ENCODE measurements at regions not wholly inside any gene's neighbourhood (a gene's known extent, or its start where the extent isn't known, plus 50 kb on each side); places are given as distances from the start of the nearest gene placed in this dataset.
"Not testable (repeated sequence)": the region's sequence is repeated elsewhere in the genome, so short reads cannot be mapped to it uniquely, and the experiment has no call there.

DNA sequence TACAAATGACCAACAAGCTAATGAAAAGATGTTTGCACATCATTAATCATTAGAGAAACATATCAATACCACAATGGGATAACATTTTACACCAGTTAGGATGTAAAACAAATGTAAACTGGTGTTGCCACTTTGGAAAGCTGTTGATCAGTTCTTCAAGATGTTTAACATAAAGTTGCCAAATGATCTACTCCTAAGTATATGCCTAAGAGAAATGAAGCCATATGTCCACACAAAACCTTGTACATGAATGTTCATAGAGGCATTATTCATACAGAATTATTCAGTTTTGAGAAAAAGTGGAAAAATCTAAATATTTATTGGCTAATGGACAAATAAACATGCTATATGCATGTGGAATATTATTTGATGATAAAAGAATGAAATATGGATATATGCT, 136.9 kb upstream of the KITLG start:
- no peak for DNase-seq (ENCODE audit: low spot score in 2 of 2)
- H3K27ac ChIP-seq, result no peak overlapping the region
- H3K9me3 ChIP-seq, result no peaks in the 10 kb centered on the region
- no peaks in the 10 kb centered on the region for H3K4me1 ChIP-seq
- intact Hi-C loops (cut with DNase I), result no loop called here
- no peak overlapping the region for H3K4me3 ChIP-seq
- TF ChIP-seq, protein P1, sequence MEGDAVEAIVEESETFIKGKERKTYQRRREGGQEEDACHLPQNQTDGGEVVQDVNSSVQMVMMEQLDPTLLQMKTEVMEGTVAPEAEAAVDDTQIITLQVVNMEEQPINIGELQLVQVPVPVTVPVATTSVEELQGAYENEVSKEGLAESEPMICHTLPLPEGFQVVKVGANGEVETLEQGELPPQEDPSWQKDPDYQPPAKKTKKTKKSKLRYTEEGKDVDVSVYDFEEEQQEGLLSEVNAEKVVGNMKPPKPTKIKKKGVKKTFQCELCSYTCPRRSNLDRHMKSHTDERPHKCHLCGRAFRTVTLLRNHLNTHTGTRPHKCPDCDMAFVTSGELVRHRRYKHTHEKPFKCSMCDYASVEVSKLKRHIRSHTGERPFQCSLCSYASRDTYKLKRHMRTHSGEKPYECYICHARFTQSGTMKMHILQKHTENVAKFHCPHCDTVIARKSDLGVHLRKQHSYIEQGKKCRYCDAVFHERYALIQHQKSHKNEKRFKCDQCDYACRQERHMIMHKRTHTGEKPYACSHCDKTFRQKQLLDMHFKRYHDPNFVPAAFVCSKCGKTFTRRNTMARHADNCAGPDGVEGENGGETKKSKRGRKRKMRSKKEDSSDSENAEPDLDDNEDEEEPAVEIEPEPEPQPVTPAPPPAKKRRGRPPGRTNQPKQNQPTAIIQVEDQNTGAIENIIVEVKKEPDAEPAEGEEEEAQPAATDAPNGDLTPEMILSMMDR (IDR thresholded peaks at IDR 0.05), result no peak
- H3K36me3 ChIP-seq, result no peaks in the 10 kb centered on the region
- no peaks in the 10 kb centered on the region for H3K27me3 ChIP-seq

DNA sequence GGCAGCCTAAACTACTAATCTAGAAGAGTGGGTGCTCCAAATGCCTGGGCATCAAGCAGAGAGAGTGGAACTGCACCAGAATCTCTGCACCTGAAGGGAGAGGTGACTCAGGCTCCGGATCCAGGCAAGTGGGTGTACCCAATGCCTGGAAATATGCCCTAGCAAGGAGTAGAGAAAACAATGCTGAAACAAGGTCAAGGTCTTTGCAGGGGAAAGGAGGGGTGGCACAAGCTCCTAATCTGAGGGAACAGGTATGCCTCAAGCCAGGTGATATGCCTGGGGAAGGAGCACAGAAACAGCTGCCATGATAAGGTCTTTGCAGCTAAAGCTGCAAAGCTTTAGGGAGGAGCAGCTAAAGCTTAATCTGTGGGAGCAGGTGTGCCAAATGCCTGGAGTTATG, 136.0 kb upstream of the KITLG start:
- Histone ChIP-seq H3K4me3 (no peak overlapping the region), H3K27ac (no peak overlapping the region), H3K36me3 (no peaks in the 10 kb centered on the region), H3K4me1 (no peaks in the 10 kb centered on the region), H3K9me3 (no peaks in the 10 kb centered on the region), H3K27me3 (no peaks in the 10 kb centered on the region)
- TF ChIP-seq, protein P1 (IDR thresholded peaks at IDR 0.05), result no peak
- no peak for DNase-seq (ENCODE audit: low spot score in 2 of 2)
- intact Hi-C loops (cut with DNase I), result no loop called here

DNA sequence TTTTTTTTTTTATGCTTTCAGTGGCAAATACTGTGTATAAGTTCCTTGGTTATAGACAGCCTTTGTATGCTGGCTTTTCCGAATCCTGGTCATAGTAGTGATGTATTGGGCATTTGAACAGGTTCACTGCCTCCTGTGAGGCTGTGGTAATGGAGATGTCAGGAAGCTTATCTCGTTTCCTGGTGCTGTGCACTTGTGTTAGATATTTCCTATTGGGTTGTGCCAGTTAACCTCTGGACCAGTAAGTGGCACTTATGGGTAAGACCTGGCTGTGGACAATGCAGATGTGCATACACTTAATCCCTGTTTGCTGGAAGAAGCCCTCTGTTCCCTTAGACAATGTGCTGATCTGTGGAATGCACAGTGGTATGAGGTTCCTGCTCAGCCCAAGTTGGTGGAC, 135.4 kb upstream of the KITLG start:
- H3K9me3 ChIP-seq, result no peaks in the 10 kb centered on the region
- H3K27me3 ChIP-seq, result no peaks in the 10 kb centered on the region
- no peak for DNase-seq (ENCODE audit: low spot score in 2 of 2)
- no peak overlapping the region for H3K4me3 ChIP-seq
- no peaks in the 10 kb centered on the region for H3K4me1 ChIP-seq
- H3K27ac ChIP-seq, result no peak overlapping the region
- TF ChIP-seq, protein P1 (IDR thresholded peaks at IDR 0.05), result no peak
- intact Hi-C loops (cut with DNase I), result no loop called here
- no peaks in the 10 kb centered on the region for H3K36me3 ChIP-seq

DNA sequence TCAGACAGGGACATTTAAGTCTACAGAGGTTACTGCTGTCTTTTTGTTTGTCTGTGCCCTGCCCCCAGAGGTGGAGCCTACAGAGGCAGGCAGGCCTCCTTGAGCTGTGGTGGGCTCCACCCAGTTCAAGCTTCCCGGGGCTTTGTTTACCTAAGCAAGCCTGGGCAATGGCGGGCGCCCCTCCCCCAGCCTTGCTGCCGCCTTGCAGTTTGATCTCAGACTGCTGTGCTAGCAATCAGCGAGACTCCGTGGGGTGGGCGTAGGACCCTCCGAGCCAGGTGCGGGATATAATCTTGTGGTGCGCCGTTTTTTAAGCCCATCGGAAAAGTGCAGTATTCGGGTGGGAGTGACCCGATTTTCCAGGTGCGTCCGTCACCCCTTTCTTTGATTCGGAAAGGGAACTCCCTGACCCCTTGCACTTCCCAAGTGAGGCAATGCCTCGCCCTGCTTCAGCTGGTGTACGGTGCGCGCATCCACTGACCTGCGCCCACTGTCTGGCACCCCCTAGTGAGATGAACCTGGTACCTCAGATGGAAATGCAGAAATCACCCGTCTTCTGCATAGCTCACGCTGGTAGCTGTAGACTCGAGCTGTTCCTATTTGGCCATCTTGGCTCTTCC, 134.1 kb upstream of the KITLG start:
- H3K4me1 ChIP-seq; H3K9me3 ChIP-seq; H3K27ac ChIP-seq; H3K4me3 ChIP-seq; DNase-seq (ENCODE audit: low spot score in 2 of 2); H3K36me3 ChIP-seq; H3K27me3 ChIP-seq; intact Hi-C loops (cut with DNase I): not testable (repeated sequence)

DNA sequence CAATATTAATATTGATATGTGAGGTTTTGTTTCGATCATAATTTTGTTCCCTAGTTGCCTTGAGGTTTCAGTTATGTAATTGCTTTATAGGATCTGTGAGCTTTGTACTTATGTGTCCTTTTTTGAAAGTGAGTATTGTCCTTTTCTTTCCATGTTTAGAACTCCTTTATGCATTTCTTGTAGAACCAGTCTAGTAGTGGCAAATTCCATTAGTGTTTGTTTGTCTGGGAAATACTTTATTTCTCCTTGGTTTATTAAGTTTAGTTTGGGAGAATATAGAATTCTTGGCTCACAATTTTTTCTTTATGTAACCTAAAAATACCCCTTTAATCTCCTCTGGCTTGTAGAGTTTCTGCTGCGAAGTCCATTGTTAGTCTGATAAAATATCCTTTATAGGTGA, 127.5 kb upstream of the KITLG start:
- no peak overlapping the region for H3K4me3 ChIP-seq
- no peaks in the 10 kb centered on the region for H3K36me3 ChIP-seq
- H3K4me1 ChIP-seq, result no peaks in the 10 kb centered on the region
- peaks cover 0 to 12% of the 10 kb centered on the region in 2 donors for H3K9me3 ChIP-seq
- DNase-seq (ENCODE audit: low spot score in 2 of 2), result no peak
- intact Hi-C loops (cut with DNase I), result no loop called here
- H3K27ac ChIP-seq, result no peak overlapping the region
- no peaks in the 10 kb centered on the region for H3K27me3 ChIP-seq
- TF ChIP-seq, protein P1 (IDR thresholded peaks at IDR 0.05), result no peak

GRCh38 chr12:88706286-88706685, 126.0 kb upstream of the KITLG start:
- Histone ChIP-seq H3K27me3 (no peaks in the 10 kb centered on the region), H3K27ac (no peak overlapping the region), H3K36me3 (no peaks in the 10 kb centered on the region), H3K4me1 (no peaks in the 10 kb centered on the region), H3K4me3 (no peak overlapping the region), H3K9me3 (peaks cover 0 to 12% of the 10 kb centered on the region in 2 donors)
- TF ChIP-seq, protein P1 (IDR thresholded peaks at IDR 0.05), result no peak
- no peak for DNase-seq (ENCODE audit: low spot score in 2 of 2)
- intact Hi-C loops (cut with DNase I), result no loop called here
